Endothelial cell of umbilical vein (primary cell): ENCODE measurements at regions not wholly inside any gene's neighbourhood (a gene's known extent, or its start where the extent isn't known, plus 50 kb on each side); places are given as distances from the start of the nearest gene placed in this dataset.

Experiments used
- BruUV-seq: library from RNA; stranded (reverse); fragments of 400-500 nt; replicated peaks from 2 replicates; lab custom pipeline; 2021; lab: Mats Ljungman, UMichigan
- CTCF ChIA-PET: fragments of 300-600, 350-600 bp; sonication (Branson Sonifier 250); formaldehyde crosslinking; loops from one replicate; lab custom pipeline; 2021; ENCODE audit warnings: antibody characterized with exemption, inconsistent platforms; lab: Charles Lee
- POLR2A ChIA-PET: fragments of 300-600, 350-600 bp; sonication (Branson Sonifier 250); formaldehyde crosslinking; loops from one replicate; lab custom pipeline; 2021; ENCODE audit warnings: antibody characterized with exemption, inconsistent platforms; lab: Charles Lee
- DNase-seq: peaks from one replicate; pipeline ENCODE4 v3.0.0-alpha.2; 2011; ENCODE audit warnings: low read depth, low spot score
- FAIRE-seq: peaks from 2 replicates; lab custom pipeline; 2011; peaks lifted over from hg19 to GRCh38; lab: Jason Lieb, UNC
- H2AFZ ChIP-seq: 2 replicates; pipeline ENCODE4 v1.6.0; 2012; ENCODE audit warnings: low read depth, low read length, control low read depth, inconsistent platforms
- H3K27ac ChIP-seq: 2 replicates; pipeline ENCODE4 v1.5.1; 2011; ENCODE audit warnings: low read depth, mild to moderate bottlenecking, control low read depth, low read length, moderate library complexity; ENCODE audit not compliant: insufficient read depth
- H3K27me3 ChIP-seq, 2 experiments: 2 replicates each; pipeline versions ENCODE4 v1.6.0 to v1.6.1; 2011; ENCODE audit warnings: low read length in 2 of 2, mixed read lengths in 1 of 2; ENCODE audit not compliant: control insufficient read depth in 2 of 2, insufficient read depth in 2 of 2
- H3K36me3 ChIP-seq, 2 experiments: 2 replicates in 1 of 2; 3 replicates in 1 of 2; pipeline ENCODE4 v1.5.1; 2011; ENCODE audit warnings: low read length in 2 of 2, mild to moderate bottlenecking in 1 of 2, moderate library complexity in 1 of 2; ENCODE audit not compliant: control insufficient read depth in 2 of 2, insufficient read depth in 2 of 2; ENCODE audit errors: extremely low read depth in 1 of 2
- H3K4me1 ChIP-seq: 3 replicates; pipeline ENCODE4 v1.5.1; 2011; ENCODE audit warnings: mild to moderate bottlenecking, low read length; ENCODE audit not compliant: control insufficient read depth, insufficient read depth; ENCODE audit errors: extremely low read depth
- H3K4me2 ChIP-seq: 2 replicates; pipeline ENCODE4 v1.6.1; 2011; ENCODE audit warnings: low read length, control low read depth, mixed read lengths; ENCODE audit not compliant: insufficient read depth
- H3K4me3 ChIP-seq, 3 experiments: fragments of 200-600 bp in 1 of 3; sonication (generic), shearing (Covaris generic) in 1 of 3; replicated peaks in 1 of 3; 2 replicates each; pipeline ENCODE4 v1.5.1; 2011 to 2016; ENCODE audit warnings: control low read depth in 3 of 3, low read length in 3 of 3, mild to moderate bottlenecking in 2 of 3, inconsistent platforms in 1 of 3, low read depth in 1 of 3, moderate library complexity in 1 of 3; ENCODE audit not compliant: insufficient read depth in 1 of 3
- H3K79me2 ChIP-seq: 2 replicates; pipeline ENCODE4 v1.6.0; 2012; ENCODE audit warnings: low read length, inconsistent platforms; ENCODE audit not compliant: control insufficient read depth, insufficient read depth
- H3K9ac ChIP-seq: replicated peaks from 2 replicates; pipeline ENCODE3; 2011; ENCODE audit warnings: low read length, control low read depth; ENCODE audit not compliant: insufficient read depth; ENCODE audit errors: extremely low read depth
- H3K9me1 ChIP-seq: replicated peaks from 3 replicates; pipeline ENCODE4 v1.6.0; 2011; ENCODE audit warnings: mild to moderate bottlenecking, low read length; ENCODE audit not compliant: control insufficient read depth, insufficient read depth; ENCODE audit errors: extremely low read depth
- H3K9me3 ChIP-seq: replicated peaks from 2 replicates; pipeline ENCODE4 v1.5.1; 2012; ENCODE audit warnings: low read length, inconsistent platforms; ENCODE audit not compliant: control insufficient read depth, insufficient read depth
- H4K20me1 ChIP-seq: replicated peaks from 2 replicates; pipeline ENCODE3; 2011; ENCODE audit warnings: mild to moderate bottlenecking, low read length; ENCODE audit not compliant: control insufficient read depth, insufficient read depth; ENCODE audit errors: extremely low read depth
- CTCF ChIP-seq, 2 donors: IDR thresholded peaks; 1 replicate in 1 of 2; 2 replicates in 1 of 2; pipeline ENCODE4 v1.5.1; 2011; ENCODE audit warnings: low read length in 2 of 2, mild to moderate bottlenecking in 2 of 2, moderate library complexity in 2 of 2, control low read depth in 1 of 2, inconsistent platforms in 1 of 2, low read depth in 1 of 2; ENCODE audit not compliant: insufficient read depth in 1 of 2; ENCODE audit errors: extremely low read depth in 1 of 2
- EZH2 ChIP-seq: IDR thresholded peaks from 2 replicates; pipeline ENCODE4 v1.6.1; 2012; ENCODE audit warnings: borderline replicate concordance, low read depth, mild to moderate bottlenecking, moderate library complexity, low read length, inconsistent platforms; ENCODE audit not compliant: severe bottlenecking
- FOS ChIP-seq: IDR thresholded peaks from 2 replicates; pipeline ENCODE4 v1.6.1; 2011; ENCODE audit warnings: mild to moderate bottlenecking, low read length, moderate library complexity, borderline replicate concordance; ENCODE audit not compliant: insufficient read depth
- GATA2 ChIP-seq: IDR thresholded peaks from 2 replicates; pipeline ENCODE4 v1.7.0; 2011; ENCODE audit warnings: low read depth, mild to moderate bottlenecking, moderate library complexity, mixed read lengths, low read length; ENCODE audit not compliant: insufficient read length, insufficient read depth
- JUN ChIP-seq: IDR thresholded peaks from 2 replicates; pipeline ENCODE4 v1.6.1; 2011; ENCODE audit warnings: borderline replicate concordance, low read depth; ENCODE audit not compliant: insufficient read length, insufficient read depth
- MAX ChIP-seq: IDR thresholded peaks from 2 replicates; pipeline ENCODE4 v1.6.1; 2011; ENCODE audit not compliant: insufficient read depth, insufficient read length
- MYC ChIP-seq: IDR thresholded peaks from one replicate; pipeline ENCODE4 v1.6.1; 2011; ENCODE audit warnings: mild to moderate bottlenecking, low read depth, low read length
- POLR2A ChIP-seq: IDR thresholded peaks from 2 replicates; pipeline ENCODE4 v1.6.1; 2012; ENCODE audit warnings: low read depth, mild to moderate bottlenecking, control low read depth, low read length
- POLR2AphosphoS5 ChIP-seq: IDR thresholded peaks from 2 replicates; pipeline ENCODE4 v1.6.1; 2012; ENCODE audit warnings: low read depth, mild to moderate bottlenecking, control low read depth, low read length, moderate library complexity; ENCODE audit not compliant: insufficient read depth
- dilution Hi-C: fragments of 300-500 bp; cut with MboI; formaldehyde crosslinking; loops from one replicate; pipeline ENCODE4 v1.15.0; 2019; ENCODE audit warnings: low sequenced_read_pairs; ENCODE audit not compliant: extremely low pct_ligation_motif_present
- intact Hi-C: fragments of 100-400 bp; cut with micrococcal nuclease; formaldehyde crosslinking; loops from one replicate; pipeline ENCODE4 v1.10.0; 2022

GRCh38 chr3:115293321-115293720 is 146.2 kb upstream of the ZBTB20 start:
- Histone ChIP-seq H3K4me1 (no peaks in the 10 kb centered on the region), H3K79me2 (no peaks in the 10 kb centered on the region), H4K20me1 (no peaks in the 10 kb centered on the region), H3K36me3 (no peaks in the 10 kb centered on the region), H3K27me3 (no peaks in the 10 kb centered on the region), H3K4me2 (no peak overlapping the region), H3K27ac (no peak overlapping the region), H3K9me1 (no peaks in the 10 kb centered on the region), H3K9me3 (no peaks in the 10 kb centered on the region), H3K4me3 (no peak overlapping the region), H3K9ac (no peak overlapping the region), H2AFZ (no peak overlapping the region)
- POLR2A ChIA-PET: no interaction called here
- intact Hi-C loops (no loop called here), dilution Hi-C loops (no loop called here)
- DNase-seq (no peak), FAIRE-seq (no peak)
- CTCF ChIA-PET: interaction anchor here (0.9 kb wide), 1 partner anchor 12 kb away, joined by 3 read pairs; no protein-coding TSS in a partner anchor
- BruUV-seq: no TSS peak
- TF ChIP-seq POLR2AphosphoS5: no peak
- TF ChIP-seq FOS: no peak
- TF ChIP-seq EZH2: no peak
- no peak for TF ChIP-seq GATA2
- no peak for TF ChIP-seq JUN
- TF ChIP-seq MYC: no peak
- TF ChIP-seq CTCF (IDR thresholded peaks at IDR 0.05; ENCODE audit: extremely low read depth in 1 of 2, insufficient read depth in 1 of 2, low read depth in 1 of 2, low read length in 2 of 2): no peak
- no peak for TF ChIP-seq POLR2A
- TF ChIP-seq MAX: no peak
